GM12878 (cell line): ENCODE measurements at regions not wholly inside any gene's neighbourhood (a gene's known extent, or its start where the extent isn't known, plus 50 kb on each side); places are given as distances from the start of the nearest gene placed in this dataset.

Source experiments
- ATAC-seq: fragments of 200-7000 bp; cut with Tn5 transposase; 3 replicates; pipeline ENCODE4 v1.9.1; 2020; ENCODE audit warnings: mild to moderate bottlenecking, moderate library complexity
- BruUV-seq: library from RNA; stranded (reverse); fragments of 400-500 nt; replicated peaks from 2 replicates; lab custom pipeline; 2021; lab: Mats Ljungman, UMichigan
- CTCF ChIA-PET: fragments of 300-600 bp; sonication (Branson Sonifier 250); formaldehyde crosslinking; extraction: SDS; loops from one replicate; lab custom pipeline; 2021; ENCODE audit warnings: inconsistent platforms; lab: Yijun Ruan, JAX
- POLR2A ChIA-PET: fragments of 350-600 bp; formaldehyde crosslinking; extraction: SDS; loops from one replicate; lab custom pipeline; 2021; ENCODE audit warnings: inconsistent platforms; lab: Charles Lee
- RAD21 ChIA-PET: fragments of 300-600 bp; sonication (Branson Sonifier 250); formaldehyde crosslinking; loops from one replicate; lab custom pipeline; 2023; ENCODE audit warnings: antibody characterized with exemption; ENCODE audit not compliant: unreplicated experiment; lab: Charles Lee
- SMC1A ChIA-PET: fragments of 300-600 bp; sonication (Branson Sonifier 250); formaldehyde crosslinking; loops from one replicate; lab custom pipeline; 2023; ENCODE audit not compliant: unreplicated experiment, uncharacterized antibody; lab: Charles Lee
- DNase-seq: peaks from one replicate; pipeline ENCODE4 v3.0.0-alpha.2; 2011; ENCODE audit warnings: low read depth, low spot score
- FAIRE-seq: peaks from 3 replicates; lab custom pipeline; 2011; peaks lifted over from hg19 to GRCh38; lab: Jason Lieb, UNC
- H2AFZ ChIP-seq: 2 replicates; pipeline ENCODE4 v1.6.0; 2011; ENCODE audit warnings: low read depth, low read length, control low read depth; ENCODE audit not compliant: control insufficient read depth
- H3K27ac ChIP-seq: 2 replicates; pipeline ENCODE4 v1.5.1; 2011; ENCODE audit warnings: control low read depth; ENCODE audit not compliant: control insufficient read depth, insufficient read depth
- H3K27me3 ChIP-seq, 2 experiments: replicated peaks in 1 of 2; 2 replicates each; pipeline versions ENCODE4 v1.6.0 to v1.6.1; 2011; ENCODE audit warnings: low read length in 1 of 2; ENCODE audit not compliant: control insufficient read depth in 2 of 2, insufficient read depth in 2 of 2
- H3K36me3 ChIP-seq, 2 experiments: 2 replicates each; pipeline ENCODE4 v1.5.1; 2011; ENCODE audit warnings: low read length in 1 of 2; ENCODE audit not compliant: control insufficient read depth in 2 of 2, insufficient read depth in 2 of 2
- H3K4me1 ChIP-seq: 2 replicates; pipeline ENCODE4 v1.6.1; 2011; ENCODE audit warnings: mild to moderate bottlenecking, low read length, moderate library complexity, mixed read lengths; ENCODE audit not compliant: control insufficient read depth, insufficient read depth
- H3K4me2 ChIP-seq: 2 replicates; pipeline ENCODE4 v1.6.0; 2011; ENCODE audit warnings: control low read depth; ENCODE audit not compliant: control insufficient read depth, insufficient read depth
- H3K4me3 ChIP-seq: fragments of 200-600 bp; sonication (generic); 2 replicates; pipeline ENCODE4 v1.5.1; 2016
- H3K79me2 ChIP-seq: 2 replicates; pipeline ENCODE4 v1.6.0; 2011; ENCODE audit warnings: low read length; ENCODE audit not compliant: control insufficient read depth, insufficient read depth
- H3K9ac ChIP-seq: 2 replicates; pipeline ENCODE4 v1.8.0; 2011; ENCODE audit warnings: low read length, control low read depth, mixed read lengths; ENCODE audit not compliant: control insufficient read depth, insufficient read depth
- H3K9me3 ChIP-seq: replicated peaks from 3 replicates; pipeline ENCODE4 v1.5.1; 2011; ENCODE audit warnings: mild to moderate bottlenecking, low read length; ENCODE audit not compliant: control insufficient read depth, insufficient read depth
- H4K20me1 ChIP-seq: 2 replicates; pipeline ENCODE4 v1.6.0; 2011; ENCODE audit not compliant: control insufficient read depth, insufficient read depth
- CHD1 ChIP-seq: IDR thresholded peaks from 2 replicates; pipeline ENCODE4 v1.6.1; 2012; ENCODE audit warnings: low read depth, low read length, improper control_type of control experiment
- CHD2 ChIP-seq: IDR thresholded peaks from 2 replicates; pipeline ENCODE4 v1.6.1; 2011; ENCODE audit warnings: low read depth, low read length, improper control_type of control experiment, borderline replicate concordance
- E2F4 ChIP-seq: IDR thresholded peaks from 2 replicates; pipeline ENCODE4 v1.6.1; 2012; ENCODE audit warnings: low read depth, low read length, improper control_type of control experiment
- ESRRA ChIP-seq: IDR thresholded peaks from 2 replicates; pipeline ENCODE4 v1.6.1; 2012; ENCODE audit warnings: mild to moderate bottlenecking, low read length, improper control_type of control experiment
- IRF5 ChIP-seq: fragments of 450-650 bp; IDR thresholded peaks from 2 replicates; pipeline ENCODE4 v1.6.1; 2017; ENCODE audit warnings: borderline replicate concordance
- JUND ChIP-seq: IDR thresholded peaks from 2 replicates; pipeline ENCODE4 v1.6.1; 2012; ENCODE audit warnings: low read depth, mild to moderate bottlenecking, low read length, improper control_type of control experiment, moderate library complexity
- KLF5 ChIP-seq: fragments of 450-650 bp; IDR thresholded peaks from 2 replicates; pipeline ENCODE4 v1.6.1; 2014; ENCODE audit warnings: mild to moderate bottlenecking; ENCODE audit not compliant: partially characterized antibody
- MEF2A ChIP-seq: IDR thresholded peaks from 2 replicates; pipeline ENCODE4 v1.6.1; 2011; ENCODE audit warnings: low read depth, mild to moderate bottlenecking, low read length, moderate library complexity; ENCODE audit not compliant: insufficient read depth
- NKRF ChIP-seq: fragments of 450-650 bp; conservative IDR thresholded peaks from 2 replicates; pipeline ENCODE4 v1.6.1; 2017; ENCODE audit warnings: mild to moderate bottlenecking, moderate library complexity
- PBX3 ChIP-seq: IDR thresholded peaks from 2 replicates; pipeline ENCODE4 v1.6.1; 2011; ENCODE audit warnings: mild to moderate bottlenecking, low read depth, low read length, moderate library complexity; ENCODE audit not compliant: insufficient replicate concordance
- POLR2AphosphoS2 ChIP-seq: IDR thresholded peaks from 2 replicates; pipeline ENCODE4 v1.6.1; 2011; ENCODE audit warnings: low read depth, mild to moderate bottlenecking, low read length, improper control_type of control experiment, moderate library complexity
- RAD21 ChIP-seq: IDR thresholded peaks from 2 replicates; pipeline ENCODE4 v1.6.1; 2011; ENCODE audit warnings: mild to moderate bottlenecking, low read depth, low read length, moderate library complexity; ENCODE audit not compliant: insufficient read depth
- SMAD1 ChIP-seq: fragments of 450-650 bp; IDR thresholded peaks from 2 replicates; pipeline ENCODE4 v1.6.1; 2018; ENCODE audit warnings: mild to moderate bottlenecking, low read depth; ENCODE audit not compliant: partially characterized antibody
- STAT1 ChIP-seq: fragments of 450-650 bp; conservative IDR thresholded peaks from 2 replicates; pipeline ENCODE4 v1.6.1; 2014; ENCODE audit warnings: antibody characterized with exemption, mild to moderate bottlenecking
- ZSCAN29 ChIP-seq: fragments of 450-650 bp; IDR thresholded peaks from 2 replicates; pipeline ENCODE4 v1.6.1; 2017; ENCODE audit warnings: mild to moderate bottlenecking, moderate library complexity
- WGBS: methylation state at CpG from one replicate; pipeline ENCODE4 v1.1.6; 2016; ENCODE audit warnings: low lambda C conversion rate; ENCODE audit not compliant: insufficient replicate concordance, insufficient coverage; ENCODE audit errors: missing lambda C conversion rate; 5-methylcytosine and 5-hydroxymethylcytosine counted together
- in situ Hi-C: fragments of 300-500 bp; cut with MboI; formaldehyde crosslinking; loops from 9 replicates; pipeline ENCODE4 v1.14.3; 2018; ENCODE audit warnings: mixed read lengths
- intact Hi-C: fragments of 100-400 bp; cut with micrococcal nuclease; formaldehyde crosslinking; loops from one replicate; pipeline ENCODE4 v1.14.2; 2022; ENCODE audit not compliant: unreplicated experiment

- no peak for FAIRE-seq
- POLR2A ChIA-PET: no interaction called here
- no TSS peak for BruUV-seq
Measured at GRCh38 chr3:4207672-4208071, 95.5 kb upstream of the SETMAR start.

GRCh38 chr3:4208556-4208955, 94.6 kb upstream of the SETMAR start:
- no peaks in the 10 kb centered on the region for H3K9me3 ChIP-seq
- H3K4me2 ChIP-seq: no peak overlapping the region
- no peaks in the 10 kb centered on the region for H3K79me2 ChIP-seq
- no peak overlapping the region for H3K4me3 ChIP-seq
- WGBS: 49% methylated on average over 4 of the region's 4 CpGs
- no peaks in the 10 kb centered on the region for H3K27me3 ChIP-seq
- no peaks in the 10 kb centered on the region for H4K20me1 ChIP-seq
- no TSS peak for BruUV-seq
- DNase-seq: no peak
- intact Hi-C loops: no loop called here
- H3K9ac ChIP-seq: no peak overlapping the region
- no peak for FAIRE-seq
- ChIA-PET SMC1A (no interaction called here), CTCF (no interaction called here), RAD21 (no interaction called here), POLR2A (no interaction called here)
- no peaks in the 10 kb centered on the region for H3K4me1 ChIP-seq
- H3K27ac ChIP-seq: no peak overlapping the region
- ATAC-seq: no peak
- H3K36me3 ChIP-seq: no peaks in the 10 kb centered on the region
- H2AFZ ChIP-seq: no peak overlapping the region
- in situ Hi-C loops: no loop called here
- TF ChIP-seq POLR2AphosphoS2 (no peak), E2F4 (no peak), KLF5 (no peak), IRF5 (no peak), CHD2 (no peak), PBX3 (no peak), NKRF (no peak), SMAD1 (no peak), ESRRA (no peak), CHD1 (no peak), RAD21 (no peak)

More at GRCh38 chr3:4207672-4208071, 95.5 kb upstream of the SETMAR start:
- intact Hi-C loops (no loop called here), in situ Hi-C loops (no loop called here)
- CTCF ChIA-PET: no interaction called here
- H2AFZ ChIP-seq: no peak overlapping the region
- WGBS: 21% methylated on average over 3 of the region's 3 CpGs
- SMC1A ChIA-PET: interaction anchor here (0.6 kb wide), 1 partner anchor 240 kb away, joined by 3 read pairs; no protein-coding TSS in a partner anchor
- H3K4me3 ChIP-seq: no peak overlapping the region
- H3K27ac ChIP-seq: no peak overlapping the region
- no peak for DNase-seq
- no peaks in the 10 kb centered on the region for H3K27me3 ChIP-seq
- no peak overlapping the region for H3K4me2 ChIP-seq
- H3K79me2 ChIP-seq: no peaks in the 10 kb centered on the region
- H4K20me1 ChIP-seq: no peaks in the 10 kb centered on the region
- no peak overlapping the region for H3K9ac ChIP-seq
- RAD21 ChIA-PET: interaction anchor here (0.7 kb wide), 1 partner anchor 82 kb away, joined by 3 read pairs; no protein-coding TSS in a partner anchor
- ATAC-seq: no peak
- H3K4me1 ChIP-seq: no peaks in the 10 kb centered on the region
- TF ChIP-seq ZSCAN29: no peak
- no peak for TF ChIP-seq JUND
- no peak for TF ChIP-seq MEF2A
- no peak for TF ChIP-seq STAT1
- no peaks in the 10 kb centered on the region for H3K9me3 ChIP-seq
- H3K36me3 ChIP-seq: no peaks in the 10 kb centered on the region
